ENCODE measurements at regions not wholly inside any gene's neighbourhood (a gene's known extent, or its start where the extent isn't known, plus 50 kb on each side); places are given as distances from the start of the nearest gene placed in this dataset.
A peak's percentile ranks its signal among the peaks of the same experiment; 100 is the strongest.
"Not testable (repeated sequence)": the region's sequence is repeated elsewhere in the genome, so short reads cannot be mapped to it uniquely, and the experiment has no call there.

DNA sequence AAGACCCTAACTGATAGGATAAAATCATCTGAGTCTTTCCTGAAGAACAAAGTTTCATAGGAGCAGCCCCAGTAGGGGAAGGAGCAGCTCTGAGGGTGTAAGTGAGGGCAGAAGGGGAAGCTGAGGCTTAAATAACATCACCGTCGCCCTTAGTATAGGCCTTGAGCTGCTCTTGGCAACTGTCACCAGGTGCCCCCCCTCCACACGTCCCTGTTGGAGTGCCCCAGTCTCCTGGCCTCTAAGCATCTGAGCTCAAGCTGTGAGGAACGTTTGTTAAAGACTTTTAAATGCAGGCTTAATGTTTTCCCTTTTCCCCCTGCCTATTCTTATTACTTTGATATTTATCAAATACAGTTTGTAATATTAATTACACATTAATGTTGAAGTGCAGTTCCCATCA is 170.6 kb downstream of the ZIC5 start:
- no peak overlapping the region for H3K4me3 ChIP-seq (ENCODE audit: low read depth, low read length)
- DNase-seq (ENCODE audit: low read depth) = no peak

- H3K4me3 ChIP-seq (ENCODE audit: low read depth, low read length) = no peak overlapping the region
- DNase-seq (ENCODE audit: low read depth) = no peak
Measured at GRCh38 chr13:99800011-99800410, 171.6 kb downstream of the ZIC5 start.

GRCh38 chr13:99798756-99799155 is 172.8 kb downstream of the ZIC5 start:
- no peak for DNase-seq (ENCODE audit: low read depth)
- no peak overlapping the region for H3K4me3 ChIP-seq (ENCODE audit: low read depth, low read length)

- DNase-seq (ENCODE audit: low read depth) = no peak
- H3K4me3 ChIP-seq (ENCODE audit: low read depth, low read length) = no peak overlapping the region
Measured at GRCh38 chr13:99797691-99798090, 173.9 kb downstream of the ZIC5 start.

DNA sequence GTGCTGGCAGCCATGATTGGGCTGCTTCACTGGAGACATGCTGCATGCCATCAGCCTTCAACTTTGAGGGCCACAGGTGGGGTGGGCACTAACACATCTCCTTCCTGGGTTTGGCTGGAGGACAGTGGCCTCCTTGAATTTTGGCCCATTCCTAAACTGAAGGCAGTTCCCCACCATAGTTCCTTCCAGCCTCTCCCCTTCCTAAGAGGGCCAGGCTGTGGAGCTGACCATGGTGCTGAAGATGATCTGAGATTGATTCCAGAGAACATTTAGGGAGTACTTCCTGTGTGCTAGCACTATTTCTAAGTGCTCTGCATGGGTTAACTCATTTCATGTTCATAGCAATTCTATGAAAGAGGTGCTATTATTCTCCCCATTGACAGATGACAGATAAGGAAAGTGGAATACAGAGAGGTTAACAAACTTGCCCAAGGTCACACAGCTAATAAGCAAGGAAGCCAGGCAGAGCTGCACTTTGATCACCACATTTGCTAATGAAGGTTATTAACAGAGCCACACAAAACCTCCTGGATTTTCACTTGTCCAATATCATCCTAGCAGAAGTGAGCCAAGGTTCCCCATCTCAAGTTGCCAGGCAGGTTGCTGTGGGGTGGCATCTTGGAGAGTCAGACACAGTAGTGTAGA is 175.3 kb downstream of the ZIC5 start:
- no peak overlapping the region for H3K4me3 ChIP-seq (ENCODE audit: low read depth, low read length)
- peak; percentile 8 for DNase-seq (ENCODE audit: low read depth)

DNA sequence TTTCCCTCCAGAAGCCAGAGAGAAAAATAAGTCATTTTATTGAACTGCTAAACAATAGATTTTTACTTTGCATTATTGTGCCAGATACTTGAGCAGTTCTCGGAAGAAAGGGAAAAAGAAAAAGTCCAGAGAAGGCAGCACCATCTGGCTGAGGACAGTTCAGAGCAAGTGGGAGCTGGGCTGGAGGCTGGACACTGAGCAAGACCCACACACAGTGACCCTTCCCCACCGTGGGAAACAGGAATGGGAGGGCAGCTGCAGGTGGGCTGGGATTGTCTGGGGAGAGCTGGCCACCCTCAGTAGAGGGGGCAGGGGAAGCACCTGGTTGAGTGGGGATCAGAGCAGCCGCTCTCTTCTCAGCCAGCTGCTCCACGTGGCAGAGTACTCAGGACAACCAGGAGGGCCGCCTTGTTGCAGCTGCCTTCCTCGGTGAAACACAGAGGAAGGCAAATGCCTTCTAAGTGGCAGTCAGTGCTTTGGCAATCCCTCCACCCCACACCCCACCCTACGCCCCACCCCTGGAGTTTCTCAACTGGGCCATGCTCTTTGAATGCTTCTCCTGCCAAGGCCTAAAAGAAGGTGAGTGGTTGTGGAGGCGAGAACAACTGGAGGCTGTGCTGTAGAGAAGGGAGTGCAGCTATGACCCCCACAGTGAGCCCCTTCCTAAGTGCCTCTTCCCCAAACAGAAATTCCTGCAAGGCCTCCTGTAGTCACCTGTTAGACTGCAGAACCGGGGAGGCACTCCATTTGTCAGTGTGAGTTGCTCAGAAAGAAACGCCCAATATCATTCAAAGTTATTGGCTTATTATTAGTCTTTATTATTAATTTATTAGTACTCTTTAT is 179.3 kb downstream of the ZIC5 start:
- DNase-seq (ENCODE audit: low read depth) = no peak
- no peak overlapping the region for H3K4me3 ChIP-seq (ENCODE audit: low read depth, low read length)

GRCh38 chr13:99782669-99783068 is 188.9 kb downstream of the ZIC5 start:
- H3K4me3 ChIP-seq (ENCODE audit: low read depth, low read length) = no peak overlapping the region
- DNase-seq (ENCODE audit: low read depth) = no peak

DNA sequence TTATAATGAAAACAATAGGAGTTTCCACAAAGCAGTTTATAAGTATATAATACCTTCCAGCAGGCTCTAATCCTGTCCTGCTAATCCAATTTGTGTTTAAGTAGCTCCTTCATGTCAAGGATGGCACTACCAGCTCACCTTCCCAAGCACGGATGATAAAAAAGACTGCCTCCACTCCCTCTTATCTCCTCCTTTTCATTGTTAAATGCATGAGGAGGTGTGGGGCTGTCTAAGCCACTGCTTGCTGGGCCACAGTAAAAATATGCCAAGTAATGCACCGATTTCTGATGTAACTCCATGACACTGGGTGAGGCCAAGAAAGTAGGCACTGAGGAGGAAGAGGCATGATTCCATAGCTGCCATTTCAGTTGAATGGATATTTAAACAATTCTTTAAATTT is 193.1 kb downstream of the ZIC5 start:
- no peak overlapping the region for H3K4me3 ChIP-seq (ENCODE audit: low read depth, low read length)
- DNase-seq (ENCODE audit: low read depth) = no peak

- no peak overlapping the region for H3K4me3 ChIP-seq (ENCODE audit: low read depth, low read length)
- no peak for DNase-seq (ENCODE audit: low read depth)
Measured at GRCh38 chr13:99777873-99778272, 193.7 kb downstream of the ZIC5 start.

- no peak for DNase-seq (ENCODE audit: low read depth)
Measured at GRCh38 chr13:99774644-99775043, 196.9 kb downstream of the ZIC5 start.

GRCh38 chr13:99768986-99769385 is 202.6 kb downstream of the ZIC5 start:
- DNase-seq (ENCODE audit: low read depth) = no peak
- no peak overlapping the region for H3K4me3 ChIP-seq (ENCODE audit: low read depth, low read length)

More at GRCh38 chr13:99774644-99775043, 196.9 kb downstream of the ZIC5 start:
- H3K4me3 ChIP-seq (ENCODE audit: low read depth, low read length) = no peak overlapping the region

DNA sequence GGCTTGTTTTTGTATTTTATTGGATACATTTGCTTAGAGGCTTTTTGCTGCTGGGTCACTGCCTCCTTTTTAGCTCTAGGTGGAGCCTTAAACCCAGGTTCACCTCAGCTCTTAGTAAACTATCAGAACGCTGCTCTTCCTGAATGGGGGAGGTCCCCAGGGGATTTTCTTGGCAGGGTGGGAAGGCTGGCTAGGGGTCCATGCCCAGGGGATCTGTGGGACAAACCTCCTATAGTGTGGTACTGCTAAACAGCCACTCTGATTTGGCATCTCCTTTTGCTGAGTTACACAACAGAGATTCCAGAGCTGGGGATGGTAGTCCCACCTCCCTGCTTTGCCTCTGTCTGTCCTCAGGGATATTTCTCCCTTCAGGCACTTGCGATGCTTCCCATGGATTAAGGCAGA is 204.9 kb downstream of the ZIC5 start:
- no peak for DNase-seq (ENCODE audit: low read depth)
- no peak overlapping the region for H3K4me3 ChIP-seq (ENCODE audit: low read depth, low read length)

DNA sequence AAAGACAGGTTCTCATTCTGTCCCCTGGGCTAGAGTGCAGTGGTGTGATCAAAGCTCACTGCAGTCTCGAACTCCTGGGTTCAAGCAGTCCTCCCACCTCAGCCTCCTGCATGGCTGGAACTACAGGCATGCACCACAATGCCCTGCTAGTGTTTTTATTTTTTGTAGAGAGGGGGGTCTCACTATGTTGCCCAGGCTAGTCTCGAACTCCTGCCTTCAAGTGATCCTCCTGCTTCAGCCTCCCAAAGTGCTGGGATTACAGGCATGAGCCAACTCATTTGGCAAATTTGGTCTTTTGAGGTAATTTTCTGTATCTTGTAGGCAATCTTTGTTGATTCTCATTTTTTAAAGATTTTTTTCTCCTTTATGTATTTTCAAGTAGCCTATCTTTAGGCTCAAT is 205.7 kb downstream of the ZIC5 start:
- DNase-seq (ENCODE audit: low read depth) = no peak
- no peak overlapping the region for H3K4me3 ChIP-seq (ENCODE audit: low read depth, low read length)

DNA sequence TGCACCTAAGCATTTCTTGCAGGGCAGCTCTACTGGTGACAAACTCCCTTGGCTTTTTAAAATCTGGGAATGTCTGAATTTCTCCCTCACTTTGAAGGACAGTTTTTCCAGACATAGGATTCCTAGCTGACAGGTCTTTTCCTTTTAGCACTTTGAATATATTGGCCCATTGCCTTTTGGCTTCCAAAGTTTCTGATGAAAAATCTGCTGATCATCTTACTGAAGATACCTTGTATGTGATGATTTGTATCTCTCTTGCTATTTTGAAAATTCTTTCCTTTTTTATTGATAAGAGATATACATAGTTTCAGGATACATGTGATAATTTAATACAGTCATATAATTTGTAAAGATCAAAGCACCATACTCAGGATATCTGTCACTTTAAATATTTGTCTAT is 211.1 kb downstream of the ZIC5 start:
- no peak overlapping the region for H3K4me3 ChIP-seq (ENCODE audit: low read depth, low read length)
- no peak for DNase-seq (ENCODE audit: low read depth)

GRCh38 chr13:99759163-99759552 is 212.4 kb downstream of the ZIC5 start:
- no peak overlapping the region for H3K4me3 ChIP-seq (ENCODE audit: low read depth, low read length)
- no peak for DNase-seq (ENCODE audit: low read depth)

DNA sequence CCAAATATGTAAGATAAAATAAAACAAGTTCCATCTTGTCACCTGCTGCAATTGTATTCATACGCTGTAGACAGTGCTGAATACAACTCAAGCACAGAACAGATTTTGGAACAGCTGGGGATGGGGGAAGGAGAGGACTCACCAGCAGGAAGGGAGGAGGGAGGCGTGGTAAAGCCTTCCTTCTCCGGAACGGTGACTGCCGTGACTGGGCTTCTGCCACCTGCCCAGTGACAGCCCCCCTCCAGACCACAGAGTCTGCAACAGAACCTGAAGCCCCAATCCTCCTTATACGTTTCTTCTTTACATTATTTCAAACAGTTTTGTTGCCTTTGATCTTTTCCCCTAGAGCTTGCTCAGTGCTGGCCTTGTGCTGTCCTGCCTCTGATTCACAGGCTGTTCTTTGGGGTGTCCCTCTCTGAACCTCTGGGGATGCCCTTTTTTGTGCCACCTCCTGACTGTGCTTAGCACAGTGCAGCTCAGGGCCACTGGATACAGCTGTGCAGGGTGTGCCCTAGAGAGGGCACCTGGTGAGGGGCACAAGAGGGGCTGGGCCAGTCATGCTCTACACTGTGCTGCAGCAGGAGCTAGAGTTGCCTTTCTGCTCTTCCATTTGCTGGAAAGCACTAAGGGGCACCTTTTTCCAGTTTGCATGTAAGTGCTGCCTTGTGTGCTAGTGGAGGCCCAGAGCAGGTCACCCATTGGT is 213.0 kb downstream of the ZIC5 start:
- H3K4me3 ChIP-seq (ENCODE audit: low read depth, low read length) = no peak overlapping the region
- no peak for DNase-seq (ENCODE audit: low read depth)

GRCh38 chr13:99757756-99758459 is 213.7 kb downstream of the ZIC5 start:
- DNase-seq (ENCODE audit: low read depth) = no peak

GRCh38 chr13:99756281-99756680 is 215.3 kb downstream of the ZIC5 start:
- no peak overlapping the region for H3K4me3 ChIP-seq (ENCODE audit: low read depth, low read length)
- no peak for DNase-seq (ENCODE audit: low read depth)

More at GRCh38 chr13:99757756-99758459, 213.7 kb downstream of the ZIC5 start:
- H3K4me3 ChIP-seq (ENCODE audit: low read depth, low read length) = no peak overlapping the region

GRCh38 chr13:99754750-99755149 is 216.8 kb downstream of the ZIC5 start:
- not testable (repeated sequence) for DNase-seq (ENCODE audit: low read depth); H3K4me3 ChIP-seq (ENCODE audit: low read depth, low read length)

DNA sequence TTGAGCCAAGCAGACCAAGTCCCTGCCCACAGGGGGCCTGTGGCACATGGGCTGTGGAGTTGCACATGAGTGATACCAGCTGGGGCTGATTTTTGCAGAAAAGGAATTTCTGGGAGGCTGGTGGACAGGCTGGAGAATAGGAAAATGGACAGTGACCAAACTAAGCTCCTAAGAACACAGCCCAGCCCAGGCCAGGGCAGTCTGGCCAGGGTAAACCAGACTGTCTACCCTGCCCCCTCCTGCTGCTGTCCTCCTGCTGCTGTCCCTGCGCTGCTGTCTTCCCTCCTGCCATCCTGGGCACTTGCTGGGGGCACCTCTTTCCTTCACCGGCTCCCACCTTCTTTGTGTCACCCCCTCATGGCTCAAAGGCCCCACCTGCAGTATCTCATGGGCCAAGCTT is 219.2 kb downstream of the ZIC5 start:
- H3K4me3 ChIP-seq (ENCODE audit: low read depth, low read length) = no peak overlapping the region
- DNase-seq (ENCODE audit: low read depth) = no peak

Measured in skeletal muscle cell (primary cell).